GM12878 (cell line): ENCODE measurements at regions not wholly inside any gene's neighbourhood (a gene's known extent, or its start where the extent isn't known, plus 50 kb on each side); places are given as distances from the start of the nearest gene placed in this dataset.

Experiments
- BACH1 ChIP-seq: fragments of 450-650 bp; IDR thresholded peaks from 2 replicates; pipeline ENCODE4 v1.6.1; 2017; ENCODE audit warnings: mild to moderate bottlenecking, borderline replicate concordance
- BCL3 ChIP-seq: IDR thresholded peaks from 2 replicates; pipeline ENCODE4 v1.6.1; 2011; ENCODE audit warnings: borderline replicate concordance, low read depth, mild to moderate bottlenecking, moderate library complexity, low read length; ENCODE audit not compliant: insufficient read depth, poor library complexity, severe bottlenecking
- CREB1 ChIP-seq: IDR thresholded peaks from 2 replicates; pipeline ENCODE4 v1.6.1; 2012; ENCODE audit warnings: low read depth, mild to moderate bottlenecking, inconsistent platforms
- ELK1 ChIP-seq: IDR thresholded peaks from 2 replicates; pipeline ENCODE4 v1.6.1; 2012; ENCODE audit warnings: low read depth, low read length, improper control_type of control experiment
- FOS ChIP-seq: IDR thresholded peaks from 3 replicates; pipeline ENCODE4 v1.6.1; 2011; ENCODE audit warnings: borderline replicate concordance; ENCODE audit not compliant: insufficient read length; ENCODE audit errors: extremely low read depth
- FOXM1 ChIP-seq: IDR thresholded peaks from 2 replicates; pipeline ENCODE4 v1.6.1; 2012; ENCODE audit warnings: low read depth, mild to moderate bottlenecking, inconsistent platforms, low read length, moderate library complexity
- SIN3A ChIP-seq: IDR thresholded peaks from 2 replicates; pipeline ENCODE4 v1.6.1; 2012; ENCODE audit warnings: low read depth, low read length, improper control_type of control experiment
- TAF1 ChIP-seq: IDR thresholded peaks from 2 replicates; pipeline ENCODE4 v1.6.1; 2011; ENCODE audit warnings: mild to moderate bottlenecking, low read depth, low read length, borderline replicate concordance
- TCF3 ChIP-seq: IDR thresholded peaks from 2 replicates; pipeline ENCODE4 v1.6.1; 2012; ENCODE audit warnings: low read depth, mild to moderate bottlenecking, low read length, borderline replicate concordance; ENCODE audit not compliant: insufficient read depth
- YY1 ChIP-seq: IDR thresholded peaks from 2 replicates; pipeline ENCODE4 v1.6.1; 2011; ENCODE audit warnings: low read depth, mild to moderate bottlenecking, low read length
- ZBTB11 ChIP-seq: fragments of 450-650 bp; formaldehyde crosslinking; IDR thresholded peaks from 2 replicates; pipeline ENCODE4 v1.5.0; 2022; ENCODE audit warnings: mild to moderate bottlenecking, missing genetic modification characterization
- ZZZ3 ChIP-seq: IDR thresholded peaks from 2 replicates; pipeline ENCODE4 v1.6.1; 2011; ENCODE audit warnings: low read depth; ENCODE audit not compliant: control insufficient read depth, insufficient read length
- TF ChIP-seq, protein P1 (sequence below): IDR thresholded peaks from 2 replicates; pipeline ENCODE4 v1.6.1; 2011; ENCODE audit warnings: low read depth, mild to moderate bottlenecking, low read length, moderate library complexity, borderline replicate concordance; ENCODE audit errors: extremely low read depth

GRCh38 chr20:53660947-53661381 lies 67.3 kb upstream of the ZNF217 start (continued):
- TF ChIP-seq BCL3: no peak
- TF ChIP-seq, protein P1, sequence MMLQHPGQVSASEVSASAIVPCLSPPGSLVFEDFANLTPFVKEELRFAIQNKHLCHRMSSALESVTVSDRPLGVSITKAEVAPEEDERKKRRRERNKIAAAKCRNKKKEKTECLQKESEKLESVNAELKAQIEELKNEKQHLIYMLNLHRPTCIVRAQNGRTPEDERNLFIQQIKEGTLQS: no peak
- peak; percentile 31; the same call in 1 of the 2 replicates for TF ChIP-seq TAF1
- TF ChIP-seq ELK1: no peak
- no peak for TF ChIP-seq ZBTB11 (CRISPR knock-in tag)
- no peak for TF ChIP-seq CREB1
- TF ChIP-seq SIN3A: no peak
- TF ChIP-seq TCF3: peak; percentile 92
- TF ChIP-seq YY1: no peak
- TF ChIP-seq FOS: no peak
- TF ChIP-seq FOXM1: no peak
- TF ChIP-seq ZZZ3: no peak
- no peak for TF ChIP-seq BACH1
